ENCODE measurements at regions not wholly inside any gene's neighbourhood (a gene's known extent, or its start where the extent isn't known, plus 50 kb on each side); places are given as distances from the start of the nearest gene placed in this dataset.

DNA sequence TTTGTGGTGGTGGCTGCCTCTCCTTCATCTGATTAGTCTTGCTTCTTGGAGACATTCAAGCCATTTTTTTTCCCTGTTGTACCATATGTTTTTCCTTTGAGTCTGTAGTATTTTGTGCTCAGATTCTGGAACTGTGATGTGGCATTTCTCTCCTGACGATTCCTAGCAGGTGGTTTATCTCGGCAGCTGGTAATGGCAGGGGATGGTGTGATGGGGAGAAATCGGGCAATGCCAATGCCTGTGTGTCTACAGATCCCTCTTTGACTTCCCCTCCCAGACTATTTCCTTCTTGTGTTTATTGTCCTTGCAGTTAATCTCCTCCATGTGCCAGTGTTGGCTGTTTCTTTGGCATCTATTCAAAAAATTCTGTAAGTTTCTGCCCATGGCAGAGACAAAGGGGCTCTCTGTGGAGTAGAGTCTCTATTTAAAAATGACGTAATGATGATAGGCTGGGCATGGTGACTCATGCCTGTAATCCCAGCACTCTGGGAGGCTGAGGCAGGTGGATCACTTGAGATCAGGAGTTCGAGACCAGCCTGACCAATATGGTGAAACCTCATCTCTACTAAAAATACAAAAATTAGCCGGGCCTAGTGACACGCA lies 90.2 kb upstream of the ERCC4 start:
- Histone ChIP-seq H3K36me3 (ENCODE audit: low read depth, low read length) (no peaks in the 10 kb centered on the region), H3K4me3 (ENCODE audit: low read length) (no peak overlapping the region), H2AFZ (ENCODE audit: low read length) (no peak overlapping the region), H3K9me3 (ENCODE audit: low read length) (no peaks in the 10 kb centered on the region), H3K4me1 (ENCODE audit: insufficient read depth, low read length) (no peaks in the 10 kb centered on the region), H3K79me2 (ENCODE audit: low read length) (no peaks in the 10 kb centered on the region), H4K20me1 (ENCODE audit: low read length) (no peaks in the 10 kb centered on the region), H3K27me3 (ENCODE audit: low read length) (peaks cover 17% of the 10 kb centered on the region), H3K27ac (ENCODE audit: low read length) (no peak overlapping the region), H3K4me2 (ENCODE audit: low read length) (no peak overlapping the region), H3F3A (ENCODE audit: low read length, unreplicated experiment) (no peaks in the 10 kb centered on the region), H3K9ac (ENCODE audit: low read length) (no peak overlapping the region), H3K9me2 (replicated peaks; ENCODE audit: low read length) (no peaks in the 10 kb centered on the region)
- intact Hi-C loops (cut with micrococcal nuclease): no loop called here
- ATAC-seq: no peak
- BruUV-seq (replicated peaks): no TSS peak
- ChIA-PET CTCF (no interaction called here), POLR2A (ENCODE audit: unreplicated experiment) (no interaction called here)
- no peak for DNase-seq
- TF ChIP-seq, protein P1, sequence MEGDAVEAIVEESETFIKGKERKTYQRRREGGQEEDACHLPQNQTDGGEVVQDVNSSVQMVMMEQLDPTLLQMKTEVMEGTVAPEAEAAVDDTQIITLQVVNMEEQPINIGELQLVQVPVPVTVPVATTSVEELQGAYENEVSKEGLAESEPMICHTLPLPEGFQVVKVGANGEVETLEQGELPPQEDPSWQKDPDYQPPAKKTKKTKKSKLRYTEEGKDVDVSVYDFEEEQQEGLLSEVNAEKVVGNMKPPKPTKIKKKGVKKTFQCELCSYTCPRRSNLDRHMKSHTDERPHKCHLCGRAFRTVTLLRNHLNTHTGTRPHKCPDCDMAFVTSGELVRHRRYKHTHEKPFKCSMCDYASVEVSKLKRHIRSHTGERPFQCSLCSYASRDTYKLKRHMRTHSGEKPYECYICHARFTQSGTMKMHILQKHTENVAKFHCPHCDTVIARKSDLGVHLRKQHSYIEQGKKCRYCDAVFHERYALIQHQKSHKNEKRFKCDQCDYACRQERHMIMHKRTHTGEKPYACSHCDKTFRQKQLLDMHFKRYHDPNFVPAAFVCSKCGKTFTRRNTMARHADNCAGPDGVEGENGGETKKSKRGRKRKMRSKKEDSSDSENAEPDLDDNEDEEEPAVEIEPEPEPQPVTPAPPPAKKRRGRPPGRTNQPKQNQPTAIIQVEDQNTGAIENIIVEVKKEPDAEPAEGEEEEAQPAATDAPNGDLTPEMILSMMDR (conservative IDR thresholded peaks at IDR 0.05; ENCODE audit: low read depth, low read length): no peak
- no peak for TF ChIP-seq EZH2phosphoT487 (IDR thresholded peaks at IDR 0.05; ENCODE audit: borderline replicate concordance, low read length)
- no peak for TF ChIP-seq EZH2 (IDR thresholded peaks at IDR 0.05; ENCODE audit: low read length, unreplicated experiment)

DNA sequence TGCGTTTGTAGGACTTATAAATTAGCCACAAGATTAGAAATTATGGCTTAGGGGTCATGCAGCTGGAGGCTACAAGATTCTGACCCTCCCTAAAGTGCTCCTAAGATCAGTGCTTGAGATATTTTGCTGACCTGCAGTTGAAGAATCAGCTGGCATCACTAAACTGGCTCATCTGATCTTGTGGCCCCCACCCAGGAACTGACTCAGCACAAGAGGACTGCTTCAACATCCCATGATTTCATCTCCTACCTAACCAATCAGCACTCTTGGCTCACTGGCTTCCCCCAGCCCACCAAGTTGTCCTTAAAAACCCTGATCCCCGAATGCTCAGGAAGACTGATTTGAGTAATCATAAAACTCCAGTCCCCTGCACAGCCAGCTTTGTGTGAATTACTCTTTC lies 86.4 kb upstream of the ERCC4 start:
- peaks cover 47% of the 10 kb centered on the region for H3K27me3 ChIP-seq (ENCODE audit: low read length)
- POLR2A ChIA-PET (ENCODE audit: unreplicated experiment): no interaction called here
- no peak overlapping the region for H3K9ac ChIP-seq (ENCODE audit: low read length)
- TF ChIP-seq, protein P1 (conservative IDR thresholded peaks at IDR 0.05; ENCODE audit: low read depth, low read length): no peak
- TF ChIP-seq EZH2 (IDR thresholded peaks at IDR 0.05; ENCODE audit: low read length, unreplicated experiment): no peak
- no peak for TF ChIP-seq EZH2phosphoT487 (IDR thresholded peaks at IDR 0.05; ENCODE audit: borderline replicate concordance, low read length)
- BruUV-seq (replicated peaks): no TSS peak
- ATAC-seq (no peak), DNase-seq (no peak)
- no peak overlapping the region for H3K27ac ChIP-seq (ENCODE audit: low read length)
- H3K4me1 ChIP-seq (ENCODE audit: insufficient read depth, low read length): no peaks in the 10 kb centered on the region
- H3F3A ChIP-seq (ENCODE audit: low read length, unreplicated experiment): no peaks in the 10 kb centered on the region
- no peak overlapping the region for H3K4me3 ChIP-seq (ENCODE audit: low read length)
- CTCF ChIA-PET: no interaction called here
- H2AFZ ChIP-seq (ENCODE audit: low read length): no peak overlapping the region
- H3K9me2 ChIP-seq (replicated peaks; ENCODE audit: low read length): no peaks in the 10 kb centered on the region
- no peak overlapping the region for H3K4me2 ChIP-seq (ENCODE audit: low read length)
- H3K79me2 ChIP-seq (ENCODE audit: low read length): no peaks in the 10 kb centered on the region
- H3K36me3 ChIP-seq (ENCODE audit: low read depth, low read length): no peaks in the 10 kb centered on the region
- intact Hi-C loops (cut with micrococcal nuclease): no loop called here
- H3K9me3 ChIP-seq (ENCODE audit: low read length): no peaks in the 10 kb centered on the region
- no peaks in the 10 kb centered on the region for H4K20me1 ChIP-seq (ENCODE audit: low read length)

DNA sequence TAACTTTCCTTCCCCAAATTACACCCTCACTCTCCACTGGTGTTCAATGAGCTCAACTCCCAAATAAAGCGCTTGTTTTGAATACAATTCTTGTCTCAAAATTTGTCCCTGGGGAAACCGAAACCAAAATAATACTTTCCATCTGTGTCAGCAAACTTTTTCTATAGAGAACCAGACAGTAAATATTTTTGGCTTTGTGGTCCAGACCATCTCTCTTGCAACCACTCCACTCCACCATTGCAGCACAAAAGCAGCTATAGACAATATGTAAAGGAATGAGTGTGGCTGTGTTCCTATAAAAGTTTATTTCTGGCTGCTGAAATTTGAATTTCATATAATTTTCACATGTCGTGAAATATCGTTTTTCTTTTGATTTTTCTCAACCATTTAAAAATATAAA lies 84.6 kb upstream of the ERCC4 start:
- Histone ChIP-seq H3K4me1 (ENCODE audit: insufficient read depth, low read length) (no peaks in the 10 kb centered on the region), H3K9ac (ENCODE audit: low read length) (no peak overlapping the region), H3K9me3 (ENCODE audit: low read length) (no peaks in the 10 kb centered on the region), H3K27me3 (ENCODE audit: low read length) (peaks cover 66% of the 10 kb centered on the region), H3K4me3 (ENCODE audit: low read length) (no peak overlapping the region), H3K4me2 (ENCODE audit: low read length) (no peak overlapping the region), H4K20me1 (ENCODE audit: low read length) (no peaks in the 10 kb centered on the region), H3K27ac (ENCODE audit: low read length) (no peak overlapping the region), H2AFZ (ENCODE audit: low read length) (no peak overlapping the region), H3K9me2 (replicated peaks; ENCODE audit: low read length) (no peaks in the 10 kb centered on the region), H3K79me2 (ENCODE audit: low read length) (no peaks in the 10 kb centered on the region), H3F3A (ENCODE audit: low read length, unreplicated experiment) (no peaks in the 10 kb centered on the region), H3K36me3 (ENCODE audit: low read depth, low read length) (no peaks in the 10 kb centered on the region)
- ATAC-seq (no peak), DNase-seq (no peak)
- no peak for TF ChIP-seq EZH2phosphoT487 (IDR thresholded peaks at IDR 0.05; ENCODE audit: borderline replicate concordance, low read length)
- TF ChIP-seq EZH2 (IDR thresholded peaks at IDR 0.05; ENCODE audit: low read length, unreplicated experiment): no peak
- TF ChIP-seq, protein P1 (conservative IDR thresholded peaks at IDR 0.05; ENCODE audit: low read depth, low read length): no peak
- ChIA-PET CTCF (no interaction called here), POLR2A (ENCODE audit: unreplicated experiment) (no interaction called here)
- BruUV-seq (replicated peaks): no TSS peak
- intact Hi-C loops (cut with micrococcal nuclease): no loop called here

Measured in PC-3 (cell line).